HG03439 (cell line): ENCODE measurements at regions not wholly inside any gene's neighbourhood (a gene's known extent, or its start where the extent isn't known, plus 50 kb on each side); places are given as distances from the start of the nearest gene placed in this dataset.
A peak's percentile ranks its signal among the peaks of the same experiment; 100 is the strongest.

Experiments
- ATAC-seq: cut with Tn5 transposase; IDR thresholded peaks from one replicate; pipeline ENCODE4 v1.9.1; 2021; ENCODE audit warnings: mild to moderate bottlenecking, moderate library complexity; ENCODE audit not compliant: unreplicated experiment

DNA sequence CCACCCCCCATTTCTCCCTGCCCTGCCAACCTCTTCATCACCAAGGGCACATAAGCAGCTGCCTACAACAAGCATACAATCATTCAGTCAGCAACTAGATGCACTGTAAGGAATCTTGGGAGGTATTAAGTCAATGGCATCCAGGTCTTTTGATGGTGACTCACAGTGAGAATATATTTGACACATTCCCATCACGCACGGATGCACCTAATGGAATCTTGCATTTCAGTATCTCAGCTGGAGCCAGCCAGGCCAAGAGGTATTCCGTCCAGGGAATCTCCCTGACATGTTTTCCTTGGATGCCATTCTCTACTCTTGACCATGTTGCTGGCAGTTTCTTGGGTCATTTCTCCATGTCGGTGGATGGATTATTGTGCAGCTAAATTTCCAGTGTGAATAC lies 73.9 kb upstream of the CAPRIN2 start:
- no peak for ATAC-seq

DNA sequence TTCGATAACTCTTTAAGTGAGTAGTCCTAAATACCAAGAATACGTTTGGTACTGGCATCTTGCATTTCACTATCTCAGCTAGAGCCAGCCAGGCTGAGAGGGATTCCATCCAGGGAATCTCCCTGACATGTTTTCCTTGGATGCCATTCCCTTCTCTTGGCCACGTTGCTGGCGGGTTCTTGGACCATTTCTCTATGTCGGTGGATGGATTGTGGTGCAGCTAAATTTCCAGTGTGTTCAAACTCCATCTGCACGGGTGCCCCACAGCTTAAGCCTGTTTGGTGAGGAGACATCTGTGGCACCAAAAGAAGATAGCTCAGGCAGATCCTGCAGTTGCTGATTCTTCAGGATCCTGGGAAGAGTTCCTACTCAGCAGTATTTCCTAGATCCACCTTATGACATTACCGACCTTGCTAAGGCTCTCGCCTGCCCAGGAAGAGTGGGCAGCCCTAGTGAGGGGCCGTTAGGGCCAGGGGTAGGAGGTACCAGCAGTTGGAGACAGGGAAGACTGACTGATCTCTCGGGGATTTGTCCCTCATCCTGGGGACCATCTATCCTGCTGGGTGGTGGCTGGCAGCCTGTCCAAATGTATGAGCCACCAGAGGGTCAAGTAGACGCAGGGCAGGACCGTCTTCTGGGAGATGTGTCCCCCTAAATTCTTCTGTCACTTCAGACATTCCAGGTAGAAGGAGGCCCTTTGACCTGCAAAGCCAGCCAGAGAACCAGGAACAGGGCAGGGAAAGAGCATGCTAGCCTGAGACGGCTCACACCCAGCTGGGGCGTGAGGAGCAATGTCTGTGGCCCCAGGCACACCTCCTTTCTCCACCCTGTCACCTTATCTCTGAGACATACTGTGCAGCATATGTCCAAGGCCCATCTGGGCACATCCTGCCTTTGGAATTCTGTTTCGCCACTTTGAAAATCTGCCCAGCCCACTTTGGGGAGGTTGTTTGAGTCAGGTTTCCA lies 72.6 kb upstream of the CAPRIN2 start:
- no peak for ATAC-seq

DNA sequence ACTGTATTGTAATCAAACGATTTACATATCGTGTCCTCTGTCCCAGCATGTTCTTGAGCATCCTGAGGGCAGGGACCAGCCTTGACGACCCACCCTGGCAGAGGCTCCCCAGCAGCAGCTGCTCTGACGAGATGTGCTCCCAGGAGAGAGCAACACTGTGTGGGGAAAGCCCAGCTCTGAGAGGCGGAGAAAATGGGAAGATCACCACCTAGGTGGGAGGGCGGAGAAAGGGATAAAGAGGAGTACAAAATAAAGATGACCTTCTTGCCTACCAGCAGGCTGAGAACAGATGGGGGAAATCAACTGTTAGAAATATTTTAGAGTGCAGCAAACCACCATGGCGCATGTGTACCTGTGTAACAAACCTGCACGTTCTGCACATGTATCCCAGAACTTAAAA lies 71.5 kb upstream of the CAPRIN2 start:
- no peak for ATAC-seq

DNA sequence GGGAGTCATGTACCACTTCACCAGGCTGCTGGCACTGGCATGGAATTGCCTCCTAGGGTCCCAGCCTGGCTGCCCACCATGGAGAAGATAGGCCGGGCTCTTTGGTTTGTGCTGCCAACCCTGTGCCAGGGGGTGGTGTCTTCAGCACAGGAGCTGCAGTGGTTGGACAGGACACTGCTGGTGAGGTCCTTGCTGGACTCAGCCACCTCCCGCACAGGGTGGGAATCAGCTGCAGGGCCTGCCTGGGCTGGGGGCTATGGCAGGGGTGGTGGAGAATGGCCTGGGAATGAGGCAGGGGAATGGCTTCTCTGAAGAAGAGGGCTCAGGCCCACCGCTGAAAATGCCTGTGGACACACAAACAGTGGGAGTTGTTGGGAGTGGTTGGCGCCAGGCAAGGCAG lies 70.6 kb upstream of the CAPRIN2 start:
- no peak for ATAC-seq

DNA sequence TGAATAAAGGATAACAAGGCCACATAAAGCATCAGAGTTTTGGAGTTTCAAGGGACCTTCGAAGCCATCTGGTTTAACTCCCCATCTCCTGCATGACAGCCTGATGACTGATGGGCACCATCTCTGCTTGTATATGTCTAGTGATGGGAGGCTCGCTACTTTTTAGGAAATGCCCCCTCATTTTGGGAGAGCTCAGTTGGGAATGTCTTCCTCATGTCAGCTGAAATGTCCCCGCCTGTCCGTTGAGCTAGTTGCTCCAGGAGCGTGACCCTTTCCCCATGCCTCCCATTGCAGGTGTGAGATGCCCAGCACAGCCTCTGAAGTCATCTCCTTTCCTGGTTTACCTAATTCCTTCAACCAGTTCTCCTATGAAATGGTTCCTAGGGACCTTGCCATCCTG lies 69.6 kb upstream of the CAPRIN2 start:
- no peak for ATAC-seq

DNA sequence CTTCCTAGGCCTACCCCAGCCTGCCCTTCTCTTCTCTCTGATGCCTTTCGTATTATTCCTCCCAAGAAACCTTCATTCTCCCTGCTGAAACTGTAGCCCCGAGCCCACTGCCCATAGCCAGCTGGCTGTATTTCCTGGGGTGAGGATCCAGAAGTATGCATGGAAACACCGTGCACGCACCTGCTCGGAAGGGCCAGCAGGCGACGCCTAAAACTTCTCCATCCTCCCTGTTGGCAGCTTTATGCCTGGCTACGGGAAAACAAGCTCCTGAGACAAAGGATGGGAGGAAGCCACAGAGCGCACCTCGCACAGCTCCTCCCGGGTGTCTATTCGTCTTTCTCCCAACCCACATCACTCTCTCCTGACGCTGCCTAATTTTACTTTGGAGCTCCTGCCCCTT lies 69.0 kb upstream of the CAPRIN2 start:
- ATAC-seq, result no peak

DNA sequence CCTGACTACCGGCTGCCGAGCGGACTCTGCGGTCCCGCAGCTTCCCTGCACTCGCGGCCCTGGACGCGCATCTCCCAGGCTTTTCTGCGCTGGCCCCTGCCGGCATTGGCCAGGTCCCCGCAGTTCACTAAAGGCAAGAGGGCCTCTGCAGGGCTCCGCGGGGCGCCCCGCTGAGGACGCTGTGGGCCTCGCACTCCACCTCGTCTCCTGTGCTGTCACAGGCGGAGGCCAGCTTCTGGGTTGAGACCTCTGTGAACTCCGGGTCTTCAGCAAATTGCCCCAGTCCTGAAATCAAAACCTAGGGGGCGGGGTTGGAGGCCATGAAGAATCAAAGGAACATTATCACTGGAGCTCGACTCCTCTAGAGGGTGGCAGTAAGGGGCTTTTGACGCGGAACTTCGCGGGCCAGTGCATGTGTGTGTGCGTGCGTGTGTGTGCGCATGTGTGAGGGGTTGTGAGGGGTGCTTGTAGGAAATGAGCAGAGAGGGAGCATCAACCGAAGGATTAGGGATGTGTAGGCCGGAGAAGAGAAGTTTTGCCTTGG lies 68.5 kb upstream of the CAPRIN2 start:
- ATAC-seq, result peak; percentile 42

DNA sequence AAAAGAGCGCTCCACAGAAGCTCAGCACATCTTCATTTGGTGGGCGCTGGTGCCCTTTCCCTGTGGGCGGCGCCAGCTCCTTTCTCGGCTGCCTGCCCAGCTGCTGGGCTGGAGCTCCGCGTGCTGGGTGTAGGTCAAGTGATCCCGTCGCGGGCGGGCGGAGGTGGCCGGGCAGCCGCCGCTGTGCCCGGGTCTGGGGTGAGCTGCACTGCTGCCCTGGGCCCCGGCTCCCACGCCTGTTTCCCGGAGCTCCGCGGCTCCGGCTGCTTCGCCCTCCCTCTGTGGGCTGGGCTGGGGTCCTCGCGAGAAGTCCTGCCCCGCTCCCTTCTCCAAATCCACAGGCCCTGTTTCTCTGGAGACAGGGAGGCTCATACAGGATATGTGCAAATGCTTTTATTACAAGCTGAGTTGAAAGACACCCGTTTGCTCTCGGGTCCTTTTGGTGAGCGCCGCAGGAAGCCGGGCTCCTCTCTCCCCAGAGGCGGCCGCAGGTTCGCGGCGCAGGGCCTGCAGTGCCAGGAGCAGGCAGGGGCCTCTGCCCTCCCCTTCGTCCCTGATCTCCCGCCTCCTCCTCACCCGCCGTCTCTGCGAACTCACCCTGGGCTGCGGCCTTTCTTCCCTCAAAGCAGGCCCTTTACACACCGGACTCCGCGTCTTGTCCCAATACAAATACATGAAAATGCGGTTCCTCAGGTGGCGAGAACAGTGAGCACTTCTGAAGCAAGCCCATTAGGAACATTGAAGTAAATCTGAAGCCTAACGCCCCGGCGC lies 67.8 kb upstream of the CAPRIN2 start:
- peak; percentile 60 for ATAC-seq

DNA sequence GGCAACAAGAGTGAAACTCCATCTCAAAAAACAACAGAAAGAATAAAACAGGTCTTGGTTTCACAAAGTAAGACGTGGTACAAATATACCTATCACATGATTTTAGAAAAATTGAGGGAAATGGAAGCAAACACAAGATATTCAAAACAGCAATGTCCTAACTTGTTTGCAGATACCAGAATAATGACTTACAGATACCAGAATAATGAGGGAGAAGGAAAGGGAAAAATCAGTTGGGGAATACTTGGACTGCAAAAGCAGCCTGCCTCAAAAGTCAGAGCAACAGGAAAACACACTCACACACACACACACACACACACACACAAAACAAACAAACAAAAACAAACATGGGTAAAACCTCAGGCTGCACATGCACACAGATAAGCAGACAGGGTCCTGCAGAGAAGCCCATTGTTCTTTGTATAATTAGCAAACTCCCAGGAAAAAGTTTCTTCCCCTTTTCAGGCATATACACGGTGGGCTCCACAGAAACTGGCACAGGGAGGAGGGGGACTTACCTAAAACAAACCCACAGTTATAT lies 65.7 kb upstream of the CAPRIN2 start:
- ATAC-seq, result no peak

DNA sequence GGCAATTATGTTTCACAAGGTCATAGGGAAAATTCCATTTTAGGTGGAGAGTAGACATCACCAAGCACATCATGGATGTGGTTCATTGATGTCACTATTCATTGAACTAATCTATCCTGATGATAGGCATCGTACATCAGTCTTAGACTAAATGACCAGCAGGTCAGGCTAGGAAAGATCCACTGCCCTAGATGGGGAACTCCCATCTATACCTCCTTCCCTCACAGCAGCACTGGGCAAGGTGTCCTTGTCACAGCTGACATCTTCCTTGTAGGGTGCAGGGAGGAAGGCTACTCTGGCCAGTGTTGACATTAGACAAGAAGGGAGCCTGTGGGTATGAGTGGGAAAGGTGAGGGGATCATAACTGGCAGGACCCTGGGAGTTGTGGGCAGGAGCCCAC lies 63.8 kb upstream of the CAPRIN2 start:
- no peak for ATAC-seq

DNA sequence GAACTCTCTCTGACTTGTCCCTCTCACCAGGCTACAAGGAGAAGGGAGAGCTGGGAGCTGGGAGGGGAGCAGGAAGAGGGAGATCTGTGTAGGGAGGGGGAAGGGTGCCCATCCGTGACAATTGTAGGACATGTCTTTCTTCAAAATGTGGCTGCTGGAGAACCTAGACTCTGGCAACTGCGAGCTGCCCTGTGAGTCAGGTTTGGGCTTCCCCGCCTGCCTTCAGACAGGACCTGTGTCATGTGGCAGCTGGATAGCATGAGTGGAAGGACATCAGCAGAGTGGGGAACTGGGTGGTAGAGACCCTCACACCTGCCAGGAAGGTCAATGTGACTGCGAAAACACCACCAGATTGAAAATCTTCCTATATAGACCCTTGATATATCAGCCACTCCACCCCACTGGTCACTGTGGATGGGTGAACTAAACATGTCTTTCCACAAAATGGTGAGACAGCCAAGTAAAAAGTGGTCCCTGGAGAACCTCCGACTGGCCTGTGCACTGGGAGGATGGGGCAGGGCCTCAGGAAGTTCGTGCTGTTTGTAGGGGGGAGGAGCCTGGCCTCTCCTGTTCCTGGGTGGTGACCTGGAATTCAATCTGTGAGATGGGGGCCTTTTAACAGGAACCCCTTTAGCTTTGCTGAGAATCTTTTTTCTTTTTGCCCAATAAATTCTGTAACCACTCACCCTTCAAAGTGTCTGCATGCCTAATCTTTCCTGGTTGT lies 62.2 kb upstream of the CAPRIN2 start:
- ATAC-seq, result no peak

DNA sequence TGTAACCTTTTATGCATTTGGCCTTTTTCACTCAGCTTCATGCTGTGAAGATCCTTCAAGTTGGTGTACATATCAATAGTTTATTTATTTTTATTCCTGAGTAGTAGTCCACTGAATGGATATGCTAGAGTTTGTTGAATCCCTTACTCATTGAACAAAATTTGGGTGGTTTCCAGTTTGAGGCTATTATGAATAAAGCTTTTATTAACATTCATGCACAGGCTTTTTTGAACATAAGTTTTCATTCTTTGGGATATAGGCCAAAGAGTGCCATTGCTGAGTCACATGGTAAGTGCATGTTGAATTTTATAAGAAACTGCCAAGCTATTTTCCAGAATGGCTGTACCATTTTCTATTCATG lies 59.5 kb upstream of the CAPRIN2 start:
- ATAC-seq, result no peak

DNA sequence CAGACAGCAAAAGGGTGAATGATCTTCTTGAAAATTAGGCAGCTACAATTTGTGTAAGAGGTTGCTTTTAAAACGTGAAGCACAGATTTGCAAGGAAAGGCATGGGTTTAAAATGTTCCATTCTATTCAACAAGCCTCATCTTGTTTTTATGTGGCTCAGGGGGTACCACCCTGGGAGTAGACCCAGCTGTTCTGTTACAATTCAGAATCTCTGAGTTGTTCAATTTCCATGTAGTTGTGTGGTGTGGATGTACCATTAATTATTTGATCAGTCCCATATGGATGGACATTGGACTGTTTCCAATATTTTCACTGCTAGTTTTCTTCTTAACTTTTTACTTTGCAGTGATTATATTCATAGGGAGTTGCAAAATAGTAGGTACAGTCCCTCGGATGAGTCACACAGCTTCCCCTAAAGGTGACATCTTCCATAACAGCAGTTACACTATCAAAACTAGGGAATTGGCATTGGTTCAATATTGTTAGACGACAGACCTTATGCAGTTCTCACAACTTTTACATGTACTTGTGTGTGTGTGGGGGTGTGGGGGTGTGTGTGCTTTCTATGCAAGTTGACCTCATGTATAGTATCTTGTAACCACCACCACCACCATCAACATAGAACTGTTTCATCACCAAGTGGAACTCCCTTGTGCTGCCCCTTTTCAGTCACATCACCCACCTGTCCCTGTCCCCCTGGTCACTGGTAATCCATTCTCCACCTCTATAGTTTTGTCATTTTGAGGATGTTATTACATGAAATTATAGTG lies 59.0 kb upstream of the CAPRIN2 start:
- ATAC-seq, result no peak

DNA sequence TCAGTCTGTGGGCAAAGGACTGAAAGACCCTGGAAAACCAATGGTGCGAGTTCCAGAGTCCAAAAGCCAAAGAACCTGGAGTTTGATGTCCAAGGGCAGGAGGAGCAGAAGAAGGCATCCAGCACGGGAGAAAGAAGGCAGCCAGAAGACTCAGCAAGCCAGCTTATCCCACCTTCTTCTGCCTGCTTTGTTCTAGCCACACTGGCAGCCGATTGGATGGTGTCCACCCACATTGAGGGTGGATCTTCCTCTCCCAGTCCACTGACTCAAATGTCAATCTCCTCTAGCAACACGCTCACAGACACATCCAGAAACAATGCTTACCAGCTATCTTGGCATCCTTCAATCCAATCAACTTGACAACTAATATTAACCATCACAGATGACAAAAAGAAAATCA lies 57.2 kb upstream of the CAPRIN2 start:
- no peak for ATAC-seq

DNA sequence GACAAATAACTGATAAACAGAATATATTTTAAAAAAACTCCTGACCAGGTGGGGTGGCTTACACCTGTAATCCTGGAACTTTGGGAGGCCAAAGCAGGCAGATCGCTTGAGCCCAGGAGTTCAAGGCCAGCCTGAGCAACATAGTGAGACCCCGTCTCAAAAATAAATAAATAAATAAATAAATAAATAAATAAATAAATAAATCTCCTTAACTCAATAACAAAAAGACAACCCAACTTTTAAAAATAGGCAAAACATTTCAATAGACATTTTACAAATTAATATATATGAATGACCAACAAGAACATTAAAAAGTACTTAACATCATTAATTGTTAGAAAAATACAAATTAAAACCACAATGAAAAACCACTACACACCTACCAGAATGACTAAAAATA lies 56.2 kb upstream of the CAPRIN2 start:
- ATAC-seq, result no peak

DNA sequence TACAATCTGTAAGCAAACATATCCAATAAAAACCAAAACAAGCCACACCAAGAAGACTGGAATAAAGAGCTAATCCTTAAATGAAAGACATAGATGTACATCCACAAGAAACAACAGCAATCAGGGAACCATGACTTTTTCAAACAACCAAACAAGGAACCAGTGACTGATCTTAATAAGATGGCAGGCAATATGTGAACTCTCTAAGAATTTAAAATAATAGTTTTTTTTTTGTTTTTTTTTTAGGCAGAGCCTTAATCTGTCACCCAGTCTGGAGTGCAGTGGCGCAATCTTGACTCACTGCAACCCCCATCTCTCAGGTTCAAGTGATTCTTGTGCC lies 52.9 kb upstream of the CAPRIN2 start:
- no peak for ATAC-seq

DNA sequence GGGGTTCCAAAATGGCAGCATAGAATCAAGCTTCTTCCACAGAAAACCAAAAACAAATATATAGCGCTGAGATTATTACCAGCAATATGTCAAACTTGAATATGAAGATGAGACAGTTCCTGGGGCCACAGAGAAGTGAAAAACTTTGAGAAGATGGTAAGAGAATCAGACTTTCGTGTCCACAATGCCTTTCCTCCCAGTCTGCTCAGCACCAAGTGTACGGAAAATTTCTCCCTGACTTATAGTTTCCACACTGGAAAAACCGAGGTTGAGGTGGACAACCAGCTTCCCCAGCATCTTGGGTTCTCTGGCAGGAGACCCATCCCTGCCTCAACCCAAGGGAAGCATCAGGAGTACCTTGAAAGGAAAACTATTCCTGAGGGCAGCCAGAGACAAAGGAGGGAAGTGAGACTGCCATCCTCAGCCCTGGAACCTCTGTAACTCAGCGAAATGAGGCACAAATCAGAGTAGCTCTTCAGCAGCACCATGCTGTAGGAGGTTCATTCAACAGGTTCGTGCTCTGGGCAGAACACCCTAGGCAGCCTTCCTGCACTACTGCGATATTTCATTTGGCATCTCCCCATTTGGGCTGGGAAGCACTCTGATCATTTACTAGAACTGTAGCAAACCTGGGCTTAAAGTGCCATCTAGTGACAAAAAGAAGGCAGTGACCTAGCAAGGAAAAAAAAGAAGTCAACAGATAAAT lies 52.4 kb upstream of the CAPRIN2 start:
- peak; percentile 59 for ATAC-seq

DNA sequence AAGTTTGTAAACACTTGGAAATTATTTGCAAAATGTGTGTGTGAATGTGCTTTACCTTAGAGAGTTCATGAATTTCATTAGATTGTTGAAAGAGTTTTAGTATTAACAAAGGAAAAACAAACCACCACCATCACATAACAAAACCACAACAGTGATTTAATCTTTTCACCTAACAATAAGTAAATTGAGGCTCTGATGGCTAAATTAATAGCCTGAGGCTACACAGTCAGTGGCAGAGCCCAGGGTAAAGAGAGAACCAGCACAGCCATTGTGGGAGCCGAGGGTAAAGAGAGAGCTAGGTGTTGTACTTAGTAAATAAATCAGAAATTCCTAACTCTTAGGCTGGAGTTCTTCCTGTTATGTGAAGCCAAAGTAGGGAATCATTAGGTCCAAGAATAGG lies 51.2 kb upstream of the CAPRIN2 start:
- ATAC-seq, result no peak
